GM23248 (cell line): ENCODE measurements at regions not wholly inside any gene's neighbourhood (a gene's known extent, or its start where the extent isn't known, plus 50 kb on each side); places are given as distances from the start of the nearest gene placed in this dataset.
"Not testable (repeated sequence)": the region's sequence is repeated elsewhere in the genome, so short reads cannot be mapped to it uniquely, and the experiment has no call there.

Experiments
- EZH2 ChIP-seq: fragments of 200-600 bp; sonication (generic); IDR thresholded peaks from 2 replicates; pipeline ENCODE4 v1.6.1; 2018; ENCODE audit warnings: antibody characterized with exemption, mild to moderate bottlenecking; ENCODE audit not compliant: insufficient read depth, poor library complexity, severe bottlenecking
- EZH2phosphoT487 ChIP-seq: fragments of 200-600 bp; sonication (generic); IDR thresholded peaks from 2 replicates; pipeline ENCODE4 v1.6.1; 2018; ENCODE audit warnings: antibody characterized with exemption, moderate library complexity, mild to moderate bottlenecking, low read depth; ENCODE audit not compliant: insufficient read depth

DNA sequence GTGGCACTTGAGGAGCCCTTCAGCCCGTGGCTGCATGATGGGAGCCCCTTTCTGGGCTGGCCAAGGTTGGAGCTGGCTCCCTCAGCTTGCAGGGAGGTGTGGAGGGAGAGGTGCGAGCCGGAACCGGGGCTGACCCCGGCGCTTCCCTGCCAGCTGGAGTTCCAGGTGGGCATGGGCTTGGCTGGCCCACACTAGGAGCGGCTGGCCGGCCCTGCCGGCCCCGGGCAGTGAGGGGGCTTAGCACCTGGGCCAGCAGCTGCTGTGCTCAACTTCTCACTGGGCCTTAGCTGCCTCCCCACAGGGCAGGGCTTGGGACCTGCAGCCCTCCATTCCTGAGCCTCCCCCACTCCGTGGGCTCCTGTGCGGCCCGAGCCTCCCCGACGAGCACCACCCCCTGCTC is 76.4 kb upstream of the FRG2C start:
- TF ChIP-seq EZH2, EZH2phosphoT487: not testable (repeated sequence)
